GM18505 (cell line): ENCODE measurements at regions not wholly inside any gene's neighbourhood (a gene's known extent, or its start where the extent isn't known, plus 50 kb on each side); places are given as distances from the start of the nearest gene placed in this dataset.

Experiments used
- ATAC-seq: cut with Tn5 transposase; IDR thresholded peaks from one replicate; pipeline ENCODE4 v1.9.1; 2021; ENCODE audit not compliant: unreplicated experiment
- POLR2A ChIP-seq: IDR thresholded peaks from 4 replicates; pipeline ENCODE4 v1.6.1; 2011; ENCODE audit warnings: borderline replicate concordance; ENCODE audit not compliant: insufficient read depth, insufficient read length; ENCODE audit errors: extremely low read depth

DNA sequence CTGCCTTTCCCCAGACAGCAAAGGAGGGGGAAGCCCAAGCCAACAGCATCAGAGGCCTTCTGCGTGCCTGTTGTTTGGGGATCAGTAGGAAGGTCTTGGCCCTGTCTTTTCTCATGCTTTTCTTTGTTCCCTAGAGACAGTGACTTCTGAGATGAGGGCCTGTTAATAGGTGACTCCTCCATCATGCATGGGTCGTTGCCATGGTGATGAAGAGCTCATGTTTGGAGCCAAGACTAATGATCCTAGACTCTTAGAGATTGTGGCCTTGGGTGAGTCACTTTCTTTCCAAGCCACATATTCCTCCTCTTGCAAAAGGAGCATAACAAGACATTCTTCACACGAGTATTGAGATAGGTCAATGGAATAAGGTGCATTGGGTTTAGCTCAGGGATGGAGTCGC, 201.1 kb upstream of the ASIC2 start:
- TF ChIP-seq POLR2A, result no peak
- ATAC-seq, result no peak

GRCh38 chr17:33497623-33498022, 204.5 kb upstream of the ASIC2 start:
- TF ChIP-seq POLR2A, result no peak
- no peak for ATAC-seq

- no peak for ATAC-seq
- TF ChIP-seq POLR2A, result no peak
Measured at GRCh38 chr17:33498069-33498468, 205.0 kb upstream of the ASIC2 start.

DNA sequence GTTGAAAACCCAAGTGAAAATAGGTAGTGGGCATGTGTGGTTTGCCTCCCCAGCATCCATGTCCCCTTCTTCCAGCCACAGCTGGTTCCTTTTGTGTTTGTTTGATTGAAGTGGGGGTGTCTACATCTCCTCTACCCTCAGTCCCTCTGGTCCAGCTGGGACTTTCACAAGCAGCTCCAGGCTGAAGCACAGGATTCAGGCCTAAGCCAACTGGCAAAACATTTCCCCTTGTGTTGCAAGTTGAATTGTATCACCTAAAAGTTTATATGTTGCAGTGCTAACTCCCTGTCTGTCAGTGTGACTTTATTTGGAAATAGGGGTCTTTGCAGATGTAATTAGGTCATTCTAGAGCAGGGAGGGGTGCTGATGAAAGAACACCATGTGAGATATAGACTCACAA, 205.9 kb upstream of the ASIC2 start:
- no peak for ATAC-seq
- no peak for TF ChIP-seq POLR2A

DNA sequence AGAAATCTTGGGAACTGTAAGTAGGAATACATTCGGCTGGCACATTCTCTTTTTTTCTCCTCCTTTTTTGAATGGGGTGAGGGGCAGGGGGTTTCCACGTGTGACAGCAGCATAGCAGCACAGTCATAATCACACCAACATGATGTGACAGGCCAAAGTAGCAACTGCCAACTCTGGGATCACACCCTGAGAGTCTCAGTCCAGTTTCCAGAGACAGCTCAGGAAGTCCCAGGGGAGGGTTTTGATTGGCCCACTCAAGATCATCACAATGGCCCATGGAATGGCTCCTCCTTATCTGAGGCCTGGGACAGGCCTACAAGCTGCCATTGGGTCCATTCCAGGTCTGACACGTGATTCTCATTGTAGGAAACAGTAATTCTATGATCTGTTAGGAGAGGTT, 207.1 kb upstream of the ASIC2 start:
- ATAC-seq, result no peak
- no peak for TF ChIP-seq POLR2A

- TF ChIP-seq POLR2A, result no peak
- no peak for ATAC-seq
Measured at GRCh38 chr17:33501185-33501584, 208.1 kb upstream of the ASIC2 start.

DNA sequence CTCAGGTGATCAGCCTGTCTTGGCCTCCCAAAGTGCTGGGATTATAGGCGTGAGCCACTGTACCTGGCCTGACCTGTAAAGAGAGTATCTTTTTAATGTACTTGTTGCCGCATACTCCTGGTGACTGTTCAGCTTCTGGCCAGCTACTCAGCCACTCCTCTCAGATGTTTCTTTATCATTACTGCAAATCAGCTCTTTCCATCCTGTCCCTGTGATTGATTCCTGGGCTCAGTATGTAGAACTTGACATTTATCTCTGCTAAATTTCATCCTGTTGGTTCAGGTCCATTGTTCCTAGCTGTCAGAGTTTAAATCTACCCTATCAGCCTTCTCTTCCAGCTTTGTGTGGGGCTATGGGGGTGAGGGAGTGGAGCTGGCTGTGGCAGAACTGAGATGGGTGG, 211.5 kb upstream of the ASIC2 start:
- ATAC-seq, result no peak
- TF ChIP-seq POLR2A, result no peak

GRCh38 chr17:33506889-33507650, 214.0 kb upstream of the ASIC2 start:
- TF ChIP-seq POLR2A, result no peak
- no peak for ATAC-seq

GRCh38 chr17:33508215-33508614, 215.1 kb upstream of the ASIC2 start:
- no peak for TF ChIP-seq POLR2A
- no peak for ATAC-seq

DNA sequence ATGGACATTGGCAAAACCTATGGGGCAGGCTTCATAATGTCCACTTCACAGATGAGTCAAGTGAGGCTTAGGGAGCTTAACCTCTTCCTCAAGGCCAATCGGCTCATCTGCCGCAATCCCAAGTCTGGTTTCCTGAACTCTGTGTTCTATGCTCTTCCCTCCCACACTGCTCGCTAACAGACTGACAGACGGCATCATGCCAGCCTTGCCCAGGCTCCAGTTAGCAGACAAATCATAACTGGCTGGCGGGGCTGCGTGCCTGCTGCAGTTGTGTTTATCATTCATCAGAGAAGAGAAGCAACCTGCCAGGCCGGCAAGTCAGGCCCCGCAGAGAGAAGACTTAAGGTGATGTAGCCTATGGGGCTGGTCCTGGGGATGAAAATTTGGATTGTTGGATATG, 216.2 kb upstream of the ASIC2 start:
- ATAC-seq, result no peak
- no peak for TF ChIP-seq POLR2A

GRCh38 chr17:33511670-33512069, 218.6 kb upstream of the ASIC2 start:
- no peak for ATAC-seq
- TF ChIP-seq POLR2A, result no peak

DNA sequence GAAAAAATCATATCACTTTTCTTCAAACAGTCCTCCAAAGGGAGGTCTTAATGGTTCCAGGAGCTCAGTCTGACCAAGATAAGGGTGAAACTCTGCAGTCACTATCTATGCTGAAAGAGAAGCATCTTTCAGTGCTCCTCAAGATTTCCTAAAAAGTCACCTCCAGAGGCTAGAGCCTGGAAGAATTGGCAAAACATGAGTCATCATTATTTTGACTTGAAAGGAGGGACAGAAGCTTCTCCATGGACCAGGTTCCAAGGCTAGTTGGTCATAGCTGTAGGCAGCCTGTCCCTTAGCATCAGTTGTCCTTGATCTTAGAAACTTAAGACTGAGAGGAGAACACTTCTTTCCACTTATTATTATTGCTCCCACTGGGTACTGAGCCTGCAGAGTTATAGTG, 219.0 kb upstream of the ASIC2 start:
- TF ChIP-seq POLR2A, result no peak
- no peak for ATAC-seq

DNA sequence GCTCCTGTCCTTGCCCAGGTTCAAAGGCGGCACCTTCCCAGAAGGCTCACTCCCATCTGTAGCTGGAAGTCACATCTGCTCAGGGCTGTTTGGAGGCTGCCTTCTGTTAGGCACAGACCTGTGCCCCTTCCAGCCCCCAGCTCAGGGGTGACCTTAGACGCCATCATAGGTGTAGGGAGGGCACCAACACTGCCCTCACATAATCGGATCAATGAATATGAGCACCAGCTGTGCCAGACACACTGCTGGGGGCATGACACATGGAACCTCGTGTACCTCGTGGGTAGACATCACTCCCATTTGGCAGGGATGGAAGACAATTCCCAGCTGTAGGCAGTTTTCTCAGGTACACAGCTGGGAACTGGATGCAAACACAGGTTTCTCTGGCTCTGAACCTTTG, 220.7 kb upstream of the ASIC2 start:
- no peak for ATAC-seq
- TF ChIP-seq POLR2A, result no peak

DNA sequence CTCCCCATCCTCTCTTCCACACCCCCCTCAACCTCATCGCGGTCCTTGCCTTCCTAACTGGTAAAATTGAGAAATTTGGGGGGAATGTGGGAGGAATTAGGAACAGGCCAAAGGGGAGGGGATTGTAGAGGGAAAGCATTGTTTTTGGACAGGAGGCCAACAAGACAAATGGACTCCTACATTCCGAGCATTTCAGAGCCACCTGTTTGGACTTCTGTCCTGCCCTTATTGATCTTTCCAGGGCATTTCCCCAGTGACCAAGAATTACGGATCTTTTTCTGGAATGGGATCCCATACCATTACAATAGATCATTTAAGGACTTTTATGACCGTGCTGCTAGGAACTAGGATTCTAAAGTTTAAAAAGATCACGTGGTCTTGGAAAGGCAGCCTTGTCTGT, 221.3 kb upstream of the ASIC2 start:
- no peak for ATAC-seq
- no peak for TF ChIP-seq POLR2A

DNA sequence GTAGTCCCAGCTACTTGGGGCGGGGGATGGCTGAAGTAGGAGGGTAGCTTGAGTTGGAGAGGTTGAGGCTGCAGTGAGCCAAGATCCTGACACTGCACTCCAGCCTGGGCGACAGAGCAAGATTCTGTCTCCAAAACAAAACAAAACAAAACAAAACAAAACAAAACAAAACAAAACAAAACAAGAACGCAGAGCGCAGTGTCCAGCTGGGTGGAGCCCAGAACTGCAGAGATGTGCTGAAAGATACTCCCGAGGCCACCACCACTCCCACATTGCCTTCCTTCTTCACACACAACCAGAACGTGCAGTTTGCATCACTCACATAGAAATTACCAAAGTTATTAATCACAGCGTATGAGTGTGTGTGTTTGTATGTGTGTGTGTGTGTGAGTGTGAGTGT, 222.9 kb upstream of the ASIC2 start:
- no peak for TF ChIP-seq POLR2A
- ATAC-seq, result no peak
